Glutamatergic neuron (in vitro differentiated cells): ENCODE measurements at regions not wholly inside any gene's neighbourhood (a gene's known extent, or its start where the extent isn't known, plus 50 kb on each side); places are given as distances from the start of the nearest gene placed in this dataset.

Source experiments
- DNase-seq: peaks from one replicate; pipeline ENCODE4 v3.0.0; 2022
- H3K27ac Mint-ChIP-seq: one replicate; pipeline ENCODE4 v1.8.0; 2020; ENCODE audit warnings: mild to moderate bottlenecking, mixed read lengths, inconsistent platforms; ENCODE audit not compliant: unreplicated experiment
- H3K27me3 Mint-ChIP-seq: one replicate; pipeline ENCODE4 v1.8.0; 2020; ENCODE audit warnings: mild to moderate bottlenecking, moderate library complexity, mixed read lengths, inconsistent platforms; ENCODE audit not compliant: unreplicated experiment
- H3K36me3 Mint-ChIP-seq: one replicate; pipeline ENCODE4 v1.8.0; 2020; ENCODE audit warnings: mild to moderate bottlenecking, mixed read lengths, inconsistent platforms; ENCODE audit not compliant: unreplicated experiment
- H3K4me1 Mint-ChIP-seq: one replicate; pipeline ENCODE4 v1.8.0; 2020; ENCODE audit warnings: mild to moderate bottlenecking, low read depth, mixed read lengths, inconsistent platforms; ENCODE audit not compliant: unreplicated experiment
- H3K4me3 Mint-ChIP-seq: one replicate; pipeline ENCODE4 v1.8.0; 2020; ENCODE audit warnings: mild to moderate bottlenecking, mixed read lengths, inconsistent platforms; ENCODE audit not compliant: unreplicated experiment
- H3K9me3 Mint-ChIP-seq: one replicate; pipeline ENCODE4 v1.8.0; 2020; ENCODE audit warnings: mild to moderate bottlenecking, moderate library complexity, mixed read lengths, inconsistent platforms; ENCODE audit not compliant: unreplicated experiment
- CTCF ChIP-seq: fragments of 200-600 bp; sonication (generic); IDR thresholded peaks from one replicate; pipeline ENCODE4 v1.5.0; 2021; ENCODE audit not compliant: partially characterized antibody, unreplicated experiment

- no peak for TF ChIP-seq CTCF
- Mint-ChIP-seq H3K27ac (no peak overlapping the region), H3K4me1 (no peaks in the 10 kb centered on the region), H3K9me3 (peaks cover 2% of the 10 kb centered on the region), H3K36me3 (no peaks in the 10 kb centered on the region), H3K27me3 (no peaks in the 10 kb centered on the region), H3K4me3 (no peak overlapping the region)
- DNase-seq: no peak
Observed at GRCh38 chr4:11735651-11736050, 307.0 kb upstream of the HS3ST1 start.

GRCh38 chr4:11732155-11732554 is 303.5 kb upstream of the HS3ST1 start:
- DNase-seq: no peak
- Mint-ChIP-seq H3K4me1 (no peaks in the 10 kb centered on the region), H3K36me3 (no peaks in the 10 kb centered on the region), H3K27me3 (no peaks in the 10 kb centered on the region), H3K27ac (no peak overlapping the region), H3K9me3 (no peaks in the 10 kb centered on the region), H3K4me3 (no peak overlapping the region)
- TF ChIP-seq CTCF: no peak

- no peak for DNase-seq
- Mint-ChIP-seq H3K9me3 (no peaks in the 10 kb centered on the region), H3K4me1 (no peaks in the 10 kb centered on the region), H3K27ac (no peak overlapping the region), H3K4me3 (no peak overlapping the region), H3K27me3 (no peaks in the 10 kb centered on the region), H3K36me3 (no peaks in the 10 kb centered on the region)
- TF ChIP-seq CTCF: no peak
Observed at GRCh38 chr4:11730545-11730944, 301.9 kb upstream of the HS3ST1 start.

- Mint-ChIP-seq H3K9me3 (no peaks in the 10 kb centered on the region), H3K36me3 (no peaks in the 10 kb centered on the region), H3K4me1 (no peaks in the 10 kb centered on the region), H3K4me3 (no peak overlapping the region), H3K27me3 (no peaks in the 10 kb centered on the region), H3K27ac (no peak overlapping the region)
- no peak for DNase-seq
- no peak for TF ChIP-seq CTCF
Observed at GRCh38 chr4:11729548-11729947, 300.9 kb upstream of the HS3ST1 start.

GRCh38 chr4:11727903-11728564 is 299.3 kb upstream of the HS3ST1 start:
- H3K9me3 Mint-ChIP-seq: no peaks in the 10 kb centered on the region
- no peaks in the 10 kb centered on the region for H3K27me3 Mint-ChIP-seq
- TF ChIP-seq CTCF: no peak
- DNase-seq: no peak
- H3K27ac Mint-ChIP-seq: no peak overlapping the region
- no peak overlapping the region for H3K4me3 Mint-ChIP-seq
- H3K4me1 Mint-ChIP-seq: no peaks in the 10 kb centered on the region
- H3K36me3 Mint-ChIP-seq: no peaks in the 10 kb centered on the region
